Mucosa of rectum (tissue), 2 donors: ENCODE measurements at regions not wholly inside any gene's neighbourhood (a gene's known extent, or its start where the extent isn't known, plus 50 kb on each side); places are given as distances from the start of the nearest gene placed in this dataset.
"Not testable (repeated sequence)": the region's sequence is repeated elsewhere in the genome, so short reads cannot be mapped to it uniquely, and the experiment has no call there.

Experiments used
- H3K27ac ChIP-seq, 2 donors: one replicate each; pipeline ENCODE4 v1.7.0; 2013; ENCODE audit warnings: inconsistent platforms in 2 of 2, low read depth in 2 of 2, low read length in 2 of 2
- H3K27me3 ChIP-seq, 2 donors: one replicate each; pipeline ENCODE4 v1.7.0; 2013; ENCODE audit warnings: low read length in 2 of 2; ENCODE audit not compliant: control insufficient read depth in 2 of 2, insufficient read depth in 2 of 2
- H3K36me3 ChIP-seq, 2 donors: one replicate each; pipeline ENCODE4 v1.7.0; 2013; ENCODE audit warnings: low read length in 2 of 2; ENCODE audit not compliant: control insufficient read depth in 2 of 2, insufficient read depth in 2 of 2
- H3K4me1 ChIP-seq, 2 donors: one replicate each; pipeline ENCODE4 v1.7.0; 2013; ENCODE audit warnings: low read length in 2 of 2, mild to moderate bottlenecking in 1 of 2; ENCODE audit not compliant: control insufficient read depth in 2 of 2, insufficient read depth in 2 of 2
- H3K4me3 ChIP-seq, 2 donors: one replicate each; pipeline ENCODE4 v1.7.0; 2013; ENCODE audit warnings: low read length in 2 of 2
- H3K9ac ChIP-seq, 2 donors: one replicate each; pipeline ENCODE4 v1.7.0; 2013; ENCODE audit warnings: low read length in 2 of 2, low read depth in 1 of 2, mild to moderate bottlenecking in 1 of 2
- H3K9me3 ChIP-seq, 2 donors: one replicate each; pipeline ENCODE4 v1.7.0; 2013; ENCODE audit warnings: low read length in 2 of 2; ENCODE audit not compliant: control insufficient read depth in 2 of 2
- donor health status: healthy.
- donor health status: Normal muscosa, but diverticular disease.

- not testable (repeated sequence) for H3K27ac ChIP-seq, H3K9me3 ChIP-seq, H3K4me3 ChIP-seq, H3K27me3 ChIP-seq, H3K36me3 ChIP-seq, H3K4me1 ChIP-seq, H3K9ac ChIP-seq
Observed at GRCh38 chr11:3444420-3444744, 65.4 kb upstream of the ZNF195 start.

GRCh38 chr11:3443700-3444419 lies 64.9 kb upstream of the ZNF195 start:
- H3K27ac ChIP-seq, H3K9me3 ChIP-seq, H3K27me3 ChIP-seq, H3K9ac ChIP-seq, H3K4me1 ChIP-seq, H3K4me3 ChIP-seq, H3K36me3 ChIP-seq: not testable (repeated sequence)

- H3K4me3 ChIP-seq, H3K4me1 ChIP-seq, H3K27me3 ChIP-seq, H3K27ac ChIP-seq, H3K9ac ChIP-seq, H3K9me3 ChIP-seq, H3K36me3 ChIP-seq: not testable (repeated sequence)
Observed at GRCh38 chr11:3437441-3437840, 58.5 kb upstream of the ZNF195 start.

- H3K4me1 ChIP-seq, result no peaks in the 10 kb centered on the region
- no peak overlapping the region for H3K9ac ChIP-seq
Observed at GRCh38 chr11:3434976-3435375, 56.0 kb upstream of the ZNF195 start.

GRCh38 chr11:3429191-3429590 lies 50.2 kb upstream of the ZNF195 start:
- H3K27ac ChIP-seq, H3K27me3 ChIP-seq, H3K4me3 ChIP-seq, H3K36me3 ChIP-seq, H3K4me1 ChIP-seq, H3K9ac ChIP-seq, H3K9me3 ChIP-seq: not testable (repeated sequence)

More at GRCh38 chr11:3434976-3435375, 56.0 kb upstream of the ZNF195 start:
- Histone ChIP-seq H3K27me3 (no peaks in the 10 kb centered on the region), H3K9me3 (no peaks in the 10 kb centered on the region), H3K4me3 (no peak overlapping the region), H3K36me3 (no peaks in the 10 kb centered on the region), H3K27ac (no peak overlapping the region)
